ENCODE measurements at regions not wholly inside any gene's neighbourhood (a gene's known extent, or its start where the extent isn't known, plus 50 kb on each side); places are given as distances from the start of the nearest gene placed in this dataset.

DNA sequence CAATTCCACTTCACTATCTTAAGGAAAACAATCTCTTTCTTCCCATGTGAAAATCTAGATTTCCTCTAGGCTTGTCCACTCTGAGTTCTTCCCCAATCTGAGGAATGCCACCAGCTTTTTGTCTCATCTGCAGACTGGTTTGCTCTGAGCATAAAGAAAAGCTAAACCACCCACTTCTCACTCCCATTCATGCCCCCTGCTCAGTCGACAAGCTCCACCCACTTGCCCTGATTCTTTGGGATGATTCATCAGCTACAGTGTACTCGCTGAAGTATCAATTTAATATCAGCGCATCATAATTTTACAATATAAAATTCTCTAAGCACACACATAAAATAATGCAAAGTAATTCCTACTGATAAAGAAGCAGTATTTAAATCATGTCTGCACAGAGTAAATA lies 209.1 kb downstream of the GRIN2B start:
- peak in 1 of 10 donors; percentile 54 for DNase-seq
- intact Hi-C loops (cut with DNase I), result no loop called here

GRCh38 chr12:13770576-13770975 lies 210.8 kb downstream of the GRIN2B start:
- intact Hi-C loops (cut with DNase I), result no loop called here
- no peak for DNase-seq

GRCh38 chr12:13769966-13770365 lies 211.4 kb downstream of the GRIN2B start:
- intact Hi-C loops (cut with DNase I), result no loop called here

GRCh38 chr12:13769273-13769672 lies 212.1 kb downstream of the GRIN2B start:
- intact Hi-C loops (cut with DNase I), result no loop called here
- DNase-seq, result no peak

More at GRCh38 chr12:13769966-13770365, 211.4 kb downstream of the GRIN2B start:
- no peak for DNase-seq

- intact Hi-C loops (cut with DNase I), result no loop called here
- DNase-seq, result no peak
Measured at GRCh38 chr12:13764748-13765147, 216.7 kb downstream of the GRIN2B start.

- intact Hi-C loops (cut with DNase I), result no loop called here
- DNase-seq, result no peak
Measured at GRCh38 chr12:13749389-13749788, 232.0 kb downstream of the GRIN2B start.

- DNase-seq, result peak in 1 of 10 donors; percentile 64
- intact Hi-C loops (cut with DNase I), result no loop called here
Measured at GRCh38 chr12:13745111-13745860, 236.1 kb downstream of the GRIN2B start.

- DNase-seq, result peak in 6 of 10 donors; percentile 19 to 83 (median 58)
- intact Hi-C loops (cut with DNase I), result no loop called here
Measured at GRCh38 chr12:13744561-13744960, 236.8 kb downstream of the GRIN2B start.

DNA sequence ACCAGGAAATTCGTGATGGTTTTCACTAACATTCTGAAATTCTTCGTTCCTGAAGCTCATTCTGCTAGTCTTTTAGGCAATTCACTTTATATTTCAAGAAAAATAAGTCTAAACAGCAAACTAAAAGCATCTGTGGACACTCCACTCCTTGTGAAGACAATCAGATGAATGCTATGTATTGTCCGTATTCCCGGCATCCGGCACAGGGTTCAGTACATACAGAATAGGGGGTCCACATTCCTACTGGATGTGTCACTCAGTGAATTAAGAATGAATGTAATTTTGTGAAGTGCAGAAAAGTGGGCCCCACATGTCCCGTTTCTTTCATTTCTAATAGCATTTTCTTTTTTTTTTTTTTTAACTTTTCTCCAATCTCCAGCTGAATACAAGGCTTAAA lies 241.3 kb downstream of the GRIN2B start:
- intact Hi-C loops (cut with DNase I), result no loop called here

DNA sequence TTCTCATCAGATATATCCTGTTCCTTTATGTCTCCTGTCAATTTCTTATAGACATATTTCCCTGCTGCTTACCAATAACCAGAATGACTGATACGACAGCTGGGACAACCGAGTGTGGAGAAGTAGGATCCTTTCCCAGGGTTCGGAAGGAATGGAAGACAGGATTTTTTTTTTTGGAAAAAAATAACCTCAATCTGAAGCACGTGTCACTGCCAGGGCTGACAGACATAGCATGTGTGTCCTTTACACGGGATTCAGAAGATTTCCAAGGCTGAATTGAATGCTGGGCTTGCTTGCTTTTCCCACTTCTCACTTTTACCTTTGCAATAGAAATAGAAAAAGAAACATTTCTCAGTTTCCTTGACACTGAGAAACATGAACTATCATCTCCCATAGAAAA lies 245.7 kb downstream of the GRIN2B start:
- intact Hi-C loops (cut with DNase I), result loop anchor here (5.0 kb wide), 1 partner anchor 242 kb away; no protein-coding TSS in a partner anchor
- DNase-seq, result no peak

More for the DNA sequence above, 241.3 kb downstream of the GRIN2B start:
- DNase-seq, result no peak

DNA sequence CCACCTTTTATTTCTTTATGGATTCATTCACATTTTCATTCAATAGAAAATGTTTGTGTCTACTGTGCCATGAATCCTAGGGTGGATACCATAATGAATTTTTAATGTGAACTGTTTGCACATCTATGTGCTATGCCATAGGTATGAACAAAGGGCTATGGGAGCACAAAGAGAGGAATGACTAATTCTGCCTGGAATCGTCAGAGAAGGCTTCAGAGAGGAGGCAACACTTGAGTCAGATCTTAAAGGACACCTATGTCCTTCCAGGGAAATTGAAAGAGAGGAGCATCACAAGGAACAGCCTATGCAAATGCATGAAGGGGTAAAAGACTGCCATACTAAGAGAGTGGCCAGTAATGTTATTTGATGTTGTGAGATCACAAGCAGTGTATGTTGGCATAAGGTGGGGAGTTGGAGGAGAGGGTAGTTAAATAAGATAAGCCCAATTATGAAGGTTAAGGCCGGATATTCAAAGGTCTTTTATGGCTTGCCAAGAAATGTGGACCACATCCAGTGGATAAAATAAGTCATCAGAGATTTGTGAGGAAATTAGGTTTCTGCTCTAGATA lies 246.7 kb downstream of the GRIN2B start:
- DNase-seq, result no peak
- intact Hi-C loops (cut with DNase I), result loop anchor here (5.0 kb wide), 1 partner anchor 243 kb away; no protein-coding TSS in a partner anchor

DNA sequence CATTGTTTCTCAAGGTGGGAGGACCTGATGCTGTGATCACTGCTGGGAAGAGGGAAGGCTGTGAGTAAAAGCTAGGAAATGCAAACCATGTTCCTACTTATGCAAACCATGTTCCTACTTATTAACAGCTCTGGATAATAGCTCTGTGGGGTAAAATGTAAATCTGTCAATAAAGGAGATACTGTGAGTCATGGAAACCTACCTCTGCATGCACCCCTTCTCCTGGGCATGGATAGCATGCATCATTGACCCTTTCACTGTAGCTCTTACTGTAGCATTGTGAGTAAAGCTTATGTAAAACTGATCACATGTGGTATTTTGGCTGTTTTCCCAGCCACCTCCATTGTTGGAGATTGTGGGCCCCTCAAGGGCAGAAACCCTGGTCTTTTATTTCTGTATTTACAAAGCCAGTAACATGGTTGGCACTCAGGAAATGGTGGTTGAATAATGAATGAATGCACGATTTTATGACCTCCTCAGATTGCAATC lies 253.7 kb downstream of the GRIN2B start:
- intact Hi-C loops (cut with DNase I), result no loop called here
- DNase-seq, result no peak

- intact Hi-C loops (cut with DNase I), result no loop called here
Measured at GRCh38 chr12:13725049-13725448, 256.4 kb downstream of the GRIN2B start.

DNA sequence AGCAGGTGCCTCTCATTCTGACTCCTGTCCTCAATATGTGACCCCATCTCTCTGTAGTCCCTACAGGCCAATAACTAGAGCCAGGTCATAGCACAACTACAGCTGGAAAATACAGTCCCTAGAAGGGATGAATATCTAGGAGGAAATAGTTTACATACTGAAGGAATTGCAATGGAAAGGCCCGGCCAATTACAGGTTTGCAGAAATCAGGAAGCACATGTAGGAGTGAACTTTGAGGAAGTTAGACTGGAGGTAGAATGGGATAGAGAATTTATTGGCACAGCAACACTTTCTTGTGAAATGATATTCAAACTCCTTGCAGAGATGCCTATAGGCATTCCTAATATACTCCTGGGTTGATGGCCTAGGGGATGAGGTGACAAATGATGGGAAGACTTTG lies 257.3 kb downstream of the GRIN2B start:
- intact Hi-C loops (cut with DNase I), result no loop called here
- no peak for DNase-seq

More at GRCh38 chr12:13725049-13725448, 256.4 kb downstream of the GRIN2B start:
- DNase-seq, result no peak

- no peak for DNase-seq
- intact Hi-C loops (cut with DNase I), result no loop called here
Measured at GRCh38 chr12:13719986-13720385, 261.4 kb downstream of the GRIN2B start.

- intact Hi-C loops (cut with DNase I), result no loop called here
- DNase-seq, result no peak
Measured at GRCh38 chr12:13718271-13718670, 263.1 kb downstream of the GRIN2B start.

DNA sequence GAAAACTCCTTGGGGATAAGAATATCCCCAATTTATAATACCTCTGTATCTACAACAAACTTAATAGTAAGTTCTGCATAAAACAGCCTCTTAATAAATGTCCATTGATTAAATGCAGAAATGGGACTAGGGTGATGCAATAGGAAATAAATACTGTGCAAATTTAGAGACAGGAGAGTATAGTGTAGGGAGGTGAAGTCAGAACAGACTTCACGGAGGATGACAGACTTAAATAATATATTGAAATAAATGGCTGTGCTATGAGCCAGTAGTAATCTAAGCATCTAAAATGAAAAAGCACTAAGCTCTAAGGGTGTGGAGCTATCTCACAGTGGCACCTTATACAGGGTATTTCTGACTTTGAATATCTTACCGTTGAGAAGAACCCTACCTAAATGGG lies 265.3 kb downstream of the GRIN2B start:
- intact Hi-C loops (cut with DNase I), result no loop called here
- DNase-seq, result no peak

DNA sequence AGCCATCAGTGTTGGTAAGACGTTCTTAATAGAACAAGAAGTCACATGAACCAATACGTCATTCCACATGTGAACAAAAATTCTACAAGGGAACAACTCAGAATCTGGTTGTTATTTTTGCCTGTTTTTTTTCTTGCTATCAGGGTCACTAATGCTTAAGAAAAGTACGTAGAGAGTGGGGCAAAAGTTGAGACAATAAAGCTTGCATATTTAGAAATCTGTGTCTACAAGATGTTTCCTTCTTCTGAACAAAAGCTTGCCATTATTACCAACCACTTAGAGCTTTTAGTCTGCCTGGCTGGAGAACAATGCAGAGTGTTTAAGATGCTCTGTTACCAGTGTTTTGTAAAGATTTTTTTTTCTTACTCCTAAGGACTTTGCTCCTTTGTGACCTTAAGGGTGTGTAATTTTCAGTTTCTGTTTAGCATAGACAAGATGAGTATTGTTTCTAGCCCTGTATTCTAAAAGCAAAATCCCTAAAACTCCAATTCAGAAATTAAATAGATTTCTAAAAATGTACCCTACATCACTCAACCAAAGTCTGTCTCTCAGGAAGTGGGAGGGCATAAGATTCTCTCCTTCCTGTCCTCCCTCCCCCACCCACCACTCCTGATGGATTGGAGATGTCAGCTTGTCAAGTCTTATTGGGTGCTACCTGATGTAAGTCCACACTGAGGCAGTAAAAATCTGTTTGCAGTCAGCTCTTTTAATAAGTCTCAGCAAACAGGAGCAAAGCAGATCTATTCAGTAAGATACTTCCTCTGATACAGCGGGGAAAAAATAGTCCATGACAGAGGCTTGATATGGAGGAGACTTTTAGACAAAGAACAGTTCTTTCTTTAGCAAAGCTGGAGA lies 267.6 kb downstream of the GRIN2B start:
- intact Hi-C loops (cut with DNase I), result no loop called here
- DNase-seq, result no peak

GRCh38 chr12:13707829-13708228 lies 273.6 kb downstream of the GRIN2B start:
- intact Hi-C loops (cut with DNase I), result no loop called here
- no peak for DNase-seq

DNA sequence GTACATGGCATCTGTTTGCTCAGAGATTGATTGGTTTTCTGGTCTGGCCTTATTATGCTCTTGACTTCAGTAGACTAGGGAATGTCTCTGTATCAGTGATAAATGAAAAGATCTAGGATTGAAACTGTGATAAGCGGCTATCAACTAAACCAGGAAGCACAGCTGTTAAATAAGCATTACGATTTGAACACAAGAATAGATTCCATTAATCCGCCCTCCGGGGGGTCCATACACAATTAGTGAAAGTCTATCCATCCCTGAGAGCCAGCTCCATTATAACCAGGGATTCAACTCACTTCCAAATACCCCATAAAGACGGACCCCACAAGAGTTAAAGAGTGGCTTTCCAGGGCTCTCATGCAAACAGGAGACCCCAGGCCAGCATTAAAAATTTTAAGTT lies 279.0 kb downstream of the GRIN2B start:
- DNase-seq, result no peak
- intact Hi-C loops (cut with DNase I), result no loop called here

GRCh38 chr12:13701502-13701901 lies 279.9 kb downstream of the GRIN2B start:
- DNase-seq, result no peak
- intact Hi-C loops (cut with DNase I), result no loop called here
